Neural crest cell (in vitro differentiated cells): ENCODE measurements at regions not wholly inside any gene's neighbourhood (a gene's known extent, or its start where the extent isn't known, plus 50 kb on each side); places are given as distances from the start of the nearest gene placed in this dataset.

Experiments
- DNase-seq: peaks from one replicate; pipeline ENCODE4 v3.0.0; 2021; ENCODE audit warnings: low read depth, mixed read lengths, low spot score
- H3K27ac Mint-ChIP-seq: one replicate; pipeline ENCODE4 v1.8.0; 2021; ENCODE audit warnings: mild to moderate bottlenecking, mixed read lengths; ENCODE audit not compliant: unreplicated experiment
- H3K27me3 Mint-ChIP-seq: 2 replicates; pipeline ENCODE4 v1.8.0; 2021; ENCODE audit warnings: low read depth, mild to moderate bottlenecking, mixed read lengths
- H3K36me3 Mint-ChIP-seq: 2 replicates; pipeline ENCODE4 v1.8.0; 2021; ENCODE audit warnings: low read depth, mild to moderate bottlenecking, mixed read lengths
- H3K4me1 Mint-ChIP-seq: 2 replicates; pipeline ENCODE4 v1.8.0; 2021; ENCODE audit warnings: mixed read lengths
- H3K4me3 Mint-ChIP-seq: one replicate; pipeline ENCODE4 v1.8.0; 2021; ENCODE audit warnings: mild to moderate bottlenecking, mixed read lengths
- H3K9me3 Mint-ChIP-seq: 2 replicates; pipeline ENCODE4 v1.8.0; 2021; ENCODE audit warnings: mixed read lengths
- TF ChIP-seq, protein P1 (sequence below): fragments of 200-600 bp; sonication (generic); conservative IDR thresholded peaks from 2 replicates; pipeline ENCODE4 v1.5.0; 2021; ENCODE audit warnings: antibody characterized with exemption, mild to moderate bottlenecking

DNA sequence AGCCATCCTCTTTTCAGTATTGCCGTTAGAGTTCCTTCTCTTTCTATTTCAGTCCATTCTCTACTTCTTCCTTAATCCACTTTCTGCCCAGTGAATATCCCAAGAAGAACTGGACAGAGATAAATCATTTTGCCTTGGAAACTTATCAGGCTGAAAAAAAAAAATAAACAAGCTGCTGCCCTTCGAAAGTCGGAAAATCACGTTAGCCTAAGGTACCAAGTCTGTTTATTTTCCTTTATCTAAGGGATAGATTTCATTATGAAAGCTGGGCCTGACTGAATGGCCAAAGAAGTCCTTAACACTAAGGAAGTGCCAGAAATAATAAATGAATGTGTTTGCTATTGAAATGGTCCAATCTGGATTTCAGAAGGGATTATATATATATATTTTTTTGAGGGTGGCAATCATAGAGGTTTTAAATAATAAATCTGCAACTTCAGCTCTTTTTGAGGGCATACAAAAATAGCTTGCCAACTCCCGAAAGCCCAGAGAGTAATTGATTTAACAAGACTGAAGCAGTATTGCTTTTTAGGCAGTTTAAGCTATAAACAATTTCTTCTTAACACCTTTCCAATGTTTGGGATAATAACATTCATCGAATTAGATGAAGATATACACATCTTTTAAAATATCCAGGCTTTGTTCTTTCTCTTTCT lies 127.0 kb upstream of the STMND1 start:
- no peak for DNase-seq
- peaks cover 37% of the 10 kb centered on the region for H3K27me3 Mint-ChIP-seq
- H3K4me1 Mint-ChIP-seq, result peaks cover 4% of the 10 kb centered on the region
- H3K4me3 Mint-ChIP-seq, result no peak overlapping the region
- peaks cover 6% of the 10 kb centered on the region for H3K9me3 Mint-ChIP-seq
- TF ChIP-seq, protein P1, sequence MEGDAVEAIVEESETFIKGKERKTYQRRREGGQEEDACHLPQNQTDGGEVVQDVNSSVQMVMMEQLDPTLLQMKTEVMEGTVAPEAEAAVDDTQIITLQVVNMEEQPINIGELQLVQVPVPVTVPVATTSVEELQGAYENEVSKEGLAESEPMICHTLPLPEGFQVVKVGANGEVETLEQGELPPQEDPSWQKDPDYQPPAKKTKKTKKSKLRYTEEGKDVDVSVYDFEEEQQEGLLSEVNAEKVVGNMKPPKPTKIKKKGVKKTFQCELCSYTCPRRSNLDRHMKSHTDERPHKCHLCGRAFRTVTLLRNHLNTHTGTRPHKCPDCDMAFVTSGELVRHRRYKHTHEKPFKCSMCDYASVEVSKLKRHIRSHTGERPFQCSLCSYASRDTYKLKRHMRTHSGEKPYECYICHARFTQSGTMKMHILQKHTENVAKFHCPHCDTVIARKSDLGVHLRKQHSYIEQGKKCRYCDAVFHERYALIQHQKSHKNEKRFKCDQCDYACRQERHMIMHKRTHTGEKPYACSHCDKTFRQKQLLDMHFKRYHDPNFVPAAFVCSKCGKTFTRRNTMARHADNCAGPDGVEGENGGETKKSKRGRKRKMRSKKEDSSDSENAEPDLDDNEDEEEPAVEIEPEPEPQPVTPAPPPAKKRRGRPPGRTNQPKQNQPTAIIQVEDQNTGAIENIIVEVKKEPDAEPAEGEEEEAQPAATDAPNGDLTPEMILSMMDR, result no peak
- H3K36me3 Mint-ChIP-seq, result no peaks in the 10 kb centered on the region
- no peak overlapping the region for H3K27ac Mint-ChIP-seq

DNA sequence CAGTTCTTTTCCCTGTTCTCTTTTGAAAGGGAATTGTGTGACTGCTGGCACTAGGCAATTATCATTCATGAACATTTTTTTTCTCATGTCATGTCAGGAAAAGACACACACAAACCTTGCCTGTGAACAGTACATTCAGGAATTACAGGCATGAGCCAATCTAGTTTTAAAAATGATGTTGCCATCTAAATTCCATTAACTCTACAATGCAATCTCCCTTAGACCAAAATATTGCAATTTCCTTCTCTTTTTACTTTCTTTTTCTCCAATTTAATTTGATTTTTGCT lies 127.5 kb upstream of the STMND1 start:
- Mint-ChIP-seq H3K4me3 (no peak overlapping the region), H3K4me1 (peaks cover 4% of the 10 kb centered on the region), H3K27ac (no peak overlapping the region), H3K27me3 (peaks cover 34% of the 10 kb centered on the region), H3K36me3 (no peaks in the 10 kb centered on the region), H3K9me3 (peaks cover 3% of the 10 kb centered on the region)
- TF ChIP-seq, protein P1, result no peak
- no peak for DNase-seq

DNA sequence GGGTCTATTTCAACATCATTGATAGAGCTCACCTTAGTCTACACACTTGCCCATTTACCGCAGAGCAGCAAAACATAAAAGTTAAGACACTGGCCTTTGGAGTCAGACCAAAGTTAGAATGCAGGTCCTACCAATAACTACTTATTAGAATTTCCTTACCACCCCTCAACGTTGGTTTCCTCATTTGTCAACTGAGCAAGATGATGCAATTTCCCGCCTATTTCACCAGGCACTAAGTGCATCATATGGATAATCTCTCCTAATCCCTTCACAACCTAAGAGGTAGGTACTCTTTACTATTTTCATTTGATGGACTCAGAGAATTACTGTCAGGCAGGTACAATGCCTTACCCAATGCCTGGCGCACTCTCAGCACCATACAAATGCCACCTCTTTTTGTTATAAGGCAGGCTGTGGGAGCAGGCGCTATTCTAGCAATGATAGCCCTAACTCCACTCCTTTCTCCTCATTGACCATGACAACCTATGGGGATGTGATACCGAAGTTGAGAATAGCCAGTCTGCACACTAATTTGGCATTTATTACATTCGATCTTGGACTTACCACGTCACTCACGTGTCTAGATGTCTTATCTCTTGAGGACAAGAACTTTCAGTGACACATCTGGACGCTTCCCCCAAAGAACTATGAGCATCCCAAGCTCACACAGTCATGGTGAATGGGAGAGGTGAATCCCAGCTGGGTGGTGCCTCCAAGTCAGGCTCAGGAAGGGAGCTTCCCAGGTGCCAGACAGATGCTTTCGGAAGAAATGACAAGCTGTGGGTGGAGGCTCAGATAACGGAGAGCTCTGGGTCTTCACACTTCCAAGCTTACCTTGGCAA lies 128.1 kb upstream of the STMND1 start:
- TF ChIP-seq, protein P1, result no peak
- no peaks in the 10 kb centered on the region for H3K36me3 Mint-ChIP-seq
- H3K4me1 Mint-ChIP-seq, result peaks cover 4% of the 10 kb centered on the region
- H3K4me3 Mint-ChIP-seq, result no peak overlapping the region
- peaks cover 30% of the 10 kb centered on the region for H3K27me3 Mint-ChIP-seq
- H3K9me3 Mint-ChIP-seq, result peaks cover 3% of the 10 kb centered on the region
- H3K27ac Mint-ChIP-seq, result no peak overlapping the region
- no peak for DNase-seq

DNA sequence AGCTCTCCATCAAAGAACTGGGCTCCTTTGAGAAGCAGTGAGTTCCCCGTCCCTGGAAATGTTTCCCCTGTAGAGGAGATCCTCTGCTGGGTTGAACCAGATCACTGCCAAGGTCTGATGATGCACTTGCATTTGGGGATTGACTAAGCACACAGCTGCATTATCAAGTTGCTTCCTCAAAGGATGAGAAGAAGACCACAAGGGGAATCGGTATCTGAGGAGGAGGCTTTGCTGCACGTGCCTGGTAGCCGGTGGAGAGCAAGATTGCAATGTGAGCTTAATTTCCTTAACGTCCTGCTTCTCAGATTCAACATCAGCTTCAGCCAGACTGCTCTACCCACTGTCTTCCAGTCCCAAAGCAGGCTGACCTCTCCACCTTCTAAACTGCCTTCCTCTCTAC lies 128.8 kb upstream of the STMND1 start:
- no peak for DNase-seq
- H3K4me1 Mint-ChIP-seq, result peaks cover 4% of the 10 kb centered on the region
- no peaks in the 10 kb centered on the region for H3K36me3 Mint-ChIP-seq
- H3K4me3 Mint-ChIP-seq, result no peak overlapping the region
- peaks cover 28% of the 10 kb centered on the region for H3K27me3 Mint-ChIP-seq
- peaks cover 3% of the 10 kb centered on the region for H3K9me3 Mint-ChIP-seq
- TF ChIP-seq, protein P1, result no peak
- no peak overlapping the region for H3K27ac Mint-ChIP-seq

DNA sequence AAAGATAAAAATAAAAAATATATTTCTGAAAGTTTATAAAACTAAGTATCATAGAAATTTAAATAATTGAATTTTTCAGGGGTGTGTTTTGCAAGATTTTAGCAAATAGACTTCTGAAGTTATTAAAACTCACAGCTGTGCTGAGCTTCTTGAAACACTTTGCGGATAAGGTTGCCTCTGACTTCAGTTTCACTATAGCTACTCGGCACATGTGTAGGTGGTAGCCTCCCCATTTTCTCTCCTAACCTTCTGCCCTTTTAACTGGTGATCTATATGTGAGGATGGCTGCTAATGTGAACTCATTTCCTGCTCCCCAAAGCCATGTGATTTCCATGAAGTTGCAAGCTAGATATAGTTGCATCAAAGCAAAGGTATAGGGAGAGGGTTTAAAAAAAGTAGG lies 129.3 kb upstream of the STMND1 start:
- H3K9me3 Mint-ChIP-seq, result peaks cover 3% of the 10 kb centered on the region
- H3K4me1 Mint-ChIP-seq, result peaks cover 4% of the 10 kb centered on the region
- DNase-seq, result no peak
- H3K27ac Mint-ChIP-seq, result no peak overlapping the region
- no peak overlapping the region for H3K4me3 Mint-ChIP-seq
- TF ChIP-seq, protein P1, result no peak
- H3K36me3 Mint-ChIP-seq, result no peaks in the 10 kb centered on the region
- H3K27me3 Mint-ChIP-seq, result peaks cover 24% of the 10 kb centered on the region
